Bronchial epithelial cell (primary cell): ENCODE measurements at regions not wholly inside any gene's neighbourhood (a gene's known extent, or its start where the extent isn't known, plus 50 kb on each side); places are given as distances from the start of the nearest gene placed in this dataset.

Source experiments
- DNase-seq: peaks from one replicate; pipeline ENCODE4 v3.0.0-alpha.2; 2010; ENCODE audit warnings: low read depth
- FAIRE-seq: peaks from 2 replicates; lab custom pipeline; 2011; peaks lifted over from hg19 to GRCh38; lab: Jason Lieb, UNC
- H3K27me3 ChIP-seq: 2 replicates; pipeline ENCODE4 v1.5.1; 2011; ENCODE audit warnings: low read length; ENCODE audit not compliant: control insufficient read depth, insufficient read depth
- H3K36me3 ChIP-seq: 2 replicates; pipeline ENCODE4 v1.5.1; 2011; ENCODE audit warnings: low read length; ENCODE audit not compliant: control insufficient read depth, insufficient read depth
- H3K4me3 ChIP-seq: 2 replicates; pipeline ENCODE4 v1.5.1; 2011; ENCODE audit warnings: mild to moderate bottlenecking, low read depth, low read length, control low read depth
- TF ChIP-seq, protein P1 (sequence below): IDR thresholded peaks from 2 replicates; pipeline ENCODE4 v1.5.1; 2011; ENCODE audit warnings: mild to moderate bottlenecking, moderate library complexity, low read length, control low read depth, inconsistent platforms; ENCODE audit not compliant: insufficient read depth, severe bottlenecking

- TF ChIP-seq, protein P1, sequence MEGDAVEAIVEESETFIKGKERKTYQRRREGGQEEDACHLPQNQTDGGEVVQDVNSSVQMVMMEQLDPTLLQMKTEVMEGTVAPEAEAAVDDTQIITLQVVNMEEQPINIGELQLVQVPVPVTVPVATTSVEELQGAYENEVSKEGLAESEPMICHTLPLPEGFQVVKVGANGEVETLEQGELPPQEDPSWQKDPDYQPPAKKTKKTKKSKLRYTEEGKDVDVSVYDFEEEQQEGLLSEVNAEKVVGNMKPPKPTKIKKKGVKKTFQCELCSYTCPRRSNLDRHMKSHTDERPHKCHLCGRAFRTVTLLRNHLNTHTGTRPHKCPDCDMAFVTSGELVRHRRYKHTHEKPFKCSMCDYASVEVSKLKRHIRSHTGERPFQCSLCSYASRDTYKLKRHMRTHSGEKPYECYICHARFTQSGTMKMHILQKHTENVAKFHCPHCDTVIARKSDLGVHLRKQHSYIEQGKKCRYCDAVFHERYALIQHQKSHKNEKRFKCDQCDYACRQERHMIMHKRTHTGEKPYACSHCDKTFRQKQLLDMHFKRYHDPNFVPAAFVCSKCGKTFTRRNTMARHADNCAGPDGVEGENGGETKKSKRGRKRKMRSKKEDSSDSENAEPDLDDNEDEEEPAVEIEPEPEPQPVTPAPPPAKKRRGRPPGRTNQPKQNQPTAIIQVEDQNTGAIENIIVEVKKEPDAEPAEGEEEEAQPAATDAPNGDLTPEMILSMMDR, result no peak
- H3K27me3 ChIP-seq, result no peaks in the 10 kb centered on the region
- no peak for FAIRE-seq
- H3K36me3 ChIP-seq, result no peaks in the 10 kb centered on the region
- DNase-seq, result no peak
- no peak overlapping the region for H3K4me3 ChIP-seq
These were observed 271.5 kb upstream of the FAM241A start for GRCh38 chr4:111873801-111874200.

DNA sequence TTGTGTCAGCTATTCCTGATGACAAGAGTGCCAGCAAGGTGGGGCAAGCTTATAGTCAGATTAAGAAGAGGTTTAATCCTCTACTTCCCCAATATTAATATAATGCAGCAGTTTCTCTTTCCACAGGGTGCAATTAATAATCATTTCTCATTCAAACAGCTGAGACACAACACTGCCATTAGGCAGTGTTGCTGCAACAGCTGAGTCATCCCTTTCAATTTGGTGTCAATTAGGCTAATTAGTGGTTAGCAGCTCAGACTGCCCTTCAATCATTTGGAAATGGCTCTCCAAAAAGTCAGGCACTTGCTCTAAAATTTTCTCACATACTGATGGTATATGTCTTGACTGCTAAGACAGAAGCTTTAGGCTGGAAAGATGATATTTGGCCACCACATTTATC is 265.7 kb upstream of the FAM241A start:
- DNase-seq (no peak), FAIRE-seq (no peak)
- Histone ChIP-seq H3K4me3 (no peak overlapping the region), H3K36me3 (no peaks in the 10 kb centered on the region), H3K27me3 (no peaks in the 10 kb centered on the region)
- TF ChIP-seq, protein P1, result no peak

GRCh38 chr4:111880116-111880515 is 265.1 kb upstream of the FAM241A start:
- TF ChIP-seq, protein P1, result no peak
- no peaks in the 10 kb centered on the region for H3K36me3 ChIP-seq
- FAIRE-seq, result no peak
- H3K4me3 ChIP-seq, result no peak overlapping the region
- no peak for DNase-seq
- H3K27me3 ChIP-seq, result no peaks in the 10 kb centered on the region

DNA sequence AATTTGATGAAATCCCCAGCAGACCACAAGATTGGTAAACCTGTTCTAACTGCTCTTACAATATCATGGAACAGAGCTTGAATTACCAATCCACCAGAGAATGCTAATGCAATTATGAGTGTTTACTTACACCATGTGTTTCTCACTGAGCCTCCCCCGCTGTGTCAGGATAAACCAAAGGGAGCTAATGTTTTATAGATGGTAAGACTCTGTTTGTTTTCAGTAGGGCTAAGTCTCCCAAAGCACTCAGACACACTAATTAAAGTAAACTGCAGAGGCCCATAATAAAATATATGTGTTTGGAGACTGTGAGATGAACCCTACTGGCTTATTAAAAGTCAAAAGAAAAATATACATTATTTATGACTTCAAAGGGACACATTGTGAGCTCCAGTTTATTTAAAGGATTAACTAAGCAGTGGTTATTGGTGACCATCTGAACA is 261.7 kb upstream of the FAM241A start:
- H3K4me3 ChIP-seq, result no peak overlapping the region
- no peak for FAIRE-seq
- H3K36me3 ChIP-seq, result no peaks in the 10 kb centered on the region
- TF ChIP-seq, protein P1, result no peak
- no peak for DNase-seq
- H3K27me3 ChIP-seq, result no peaks in the 10 kb centered on the region

GRCh38 chr4:111890412-111890811 is 254.8 kb upstream of the FAM241A start:
- TF ChIP-seq, protein P1, result no peak
- no peak overlapping the region for H3K4me3 ChIP-seq
- no peaks in the 10 kb centered on the region for H3K27me3 ChIP-seq
- no peak for FAIRE-seq
- H3K36me3 ChIP-seq, result no peaks in the 10 kb centered on the region
- no peak for DNase-seq

GRCh38 chr4:111905511-111905910 is 239.7 kb upstream of the FAM241A start:
- DNase-seq (no peak), FAIRE-seq (no peak)
- Histone ChIP-seq H3K36me3 (no peaks in the 10 kb centered on the region), H3K27me3 (no peaks in the 10 kb centered on the region), H3K4me3 (no peak overlapping the region)
- TF ChIP-seq, protein P1, result no peak
